ENCODE measurements at regions not wholly inside any gene's neighbourhood (a gene's known extent, or its start where the extent isn't known, plus 50 kb on each side); places are given as distances from the start of the nearest gene placed in this dataset.

DNA sequence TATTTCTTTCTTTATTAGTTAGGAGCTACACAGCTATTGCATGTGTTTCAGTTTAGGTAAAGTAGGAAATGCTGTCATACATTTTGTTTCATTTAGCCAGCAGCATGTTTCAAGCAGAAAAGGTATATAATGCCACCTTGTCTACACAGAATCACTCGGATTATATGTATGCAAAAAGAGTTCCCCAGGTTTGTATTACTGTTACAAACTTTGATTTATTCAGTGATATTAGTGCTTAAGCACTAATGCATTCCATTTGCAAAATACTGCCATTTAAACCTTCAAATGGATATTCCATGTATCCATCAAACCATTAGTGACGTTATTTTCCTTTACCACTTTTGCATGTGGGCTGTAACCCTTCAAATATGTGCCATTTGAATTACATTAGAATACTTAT is 564.0 kb downstream of the RPL10L start:
- H3K4me1 ChIP-seq (ENCODE audit: insufficient read depth, low read length) = no peaks in the 10 kb centered on the region
- DNase-seq (ENCODE audit: low read depth) = no peak
- H3K9ac ChIP-seq (ENCODE audit: low read length) = no peak overlapping the region
- H3K4me3 Mint-ChIP-seq (ENCODE audit: unreplicated experiment) = no peak overlapping the region
- H3K9me3 ChIP-seq (ENCODE audit: insufficient read depth, low read depth, low read length) = peaks cover 2% of the 10 kb centered on the region
- H3K36me3 Mint-ChIP-seq (ENCODE audit: low read depth, unreplicated experiment) = peaks cover 3% of the 10 kb centered on the region
- no peaks in the 10 kb centered on the region for H3K27me3 ChIP-seq (ENCODE audit: insufficient read depth, low read length)
- H2AFZ ChIP-seq (ENCODE audit: low read depth, low read length) = no peak overlapping the region
- H4K20me1 ChIP-seq (ENCODE audit: insufficient read depth, low read length) = no peaks in the 10 kb centered on the region
- no peak overlapping the region for H3K4me3 ChIP-seq (ENCODE audit: insufficient read depth, low read depth, low read length)
- no peak for FAIRE-seq
- H3K27me3 Mint-ChIP-seq (ENCODE audit: low read depth, unreplicated experiment) = no peaks in the 10 kb centered on the region
- H3K27ac ChIP-seq (ENCODE audit: low read depth, low read length) = no peak overlapping the region
- H3K27ac Mint-ChIP-seq (ENCODE audit: unreplicated experiment) = no peak overlapping the region
- no peaks in the 10 kb centered on the region for H3K79me2 ChIP-seq (ENCODE audit: insufficient read depth, low read length)
- TF ChIP-seq EZH2 (IDR thresholded peaks at IDR 0.05; ENCODE audit: insufficient read depth, low read length) = no peak
- TF ChIP-seq, protein P1, sequence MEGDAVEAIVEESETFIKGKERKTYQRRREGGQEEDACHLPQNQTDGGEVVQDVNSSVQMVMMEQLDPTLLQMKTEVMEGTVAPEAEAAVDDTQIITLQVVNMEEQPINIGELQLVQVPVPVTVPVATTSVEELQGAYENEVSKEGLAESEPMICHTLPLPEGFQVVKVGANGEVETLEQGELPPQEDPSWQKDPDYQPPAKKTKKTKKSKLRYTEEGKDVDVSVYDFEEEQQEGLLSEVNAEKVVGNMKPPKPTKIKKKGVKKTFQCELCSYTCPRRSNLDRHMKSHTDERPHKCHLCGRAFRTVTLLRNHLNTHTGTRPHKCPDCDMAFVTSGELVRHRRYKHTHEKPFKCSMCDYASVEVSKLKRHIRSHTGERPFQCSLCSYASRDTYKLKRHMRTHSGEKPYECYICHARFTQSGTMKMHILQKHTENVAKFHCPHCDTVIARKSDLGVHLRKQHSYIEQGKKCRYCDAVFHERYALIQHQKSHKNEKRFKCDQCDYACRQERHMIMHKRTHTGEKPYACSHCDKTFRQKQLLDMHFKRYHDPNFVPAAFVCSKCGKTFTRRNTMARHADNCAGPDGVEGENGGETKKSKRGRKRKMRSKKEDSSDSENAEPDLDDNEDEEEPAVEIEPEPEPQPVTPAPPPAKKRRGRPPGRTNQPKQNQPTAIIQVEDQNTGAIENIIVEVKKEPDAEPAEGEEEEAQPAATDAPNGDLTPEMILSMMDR (IDR thresholded peaks at IDR 0.05; ENCODE audit: insufficient read depth, low read depth, low read length) = no peak
- peaks cover 5% of the 10 kb centered on the region for H3K9me3 Mint-ChIP-seq (ENCODE audit: unreplicated experiment)
- H3K4me1 Mint-ChIP-seq (ENCODE audit: low read depth, unreplicated experiment) = peaks cover 4% of the 10 kb centered on the region
- no peak overlapping the region for H3K4me2 ChIP-seq (ENCODE audit: low read length)
- H3K36me3 ChIP-seq (ENCODE audit: insufficient read depth, low read length) = no peaks in the 10 kb centered on the region

DNA sequence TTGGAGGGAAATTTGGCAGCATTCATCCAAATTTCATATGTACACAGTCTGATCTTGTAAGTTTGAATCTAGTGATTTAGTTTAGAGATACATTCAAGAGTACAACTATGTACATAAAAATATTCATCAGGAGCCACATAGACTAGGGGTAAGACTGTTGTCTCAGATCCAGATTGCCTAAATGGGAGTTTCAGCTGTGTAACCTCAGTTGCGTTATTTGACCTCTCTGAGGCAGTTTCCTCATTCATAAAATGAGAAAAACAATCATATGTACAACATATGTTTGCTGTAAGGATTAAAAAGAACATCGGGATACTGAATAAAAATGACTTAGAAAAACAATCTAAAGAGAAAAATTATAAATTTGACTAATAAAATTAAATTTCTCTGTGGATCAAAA is 577.5 kb downstream of the RPL10L start:
- Histone ChIP-seq H3K9me3 (ENCODE audit: insufficient read depth, low read depth, low read length) (peaks cover 4% of the 10 kb centered on the region), H3K9ac (ENCODE audit: low read length) (no peak overlapping the region), H3K4me3 (ENCODE audit: insufficient read depth, low read depth, low read length) (no peak overlapping the region), H3K27me3 (ENCODE audit: insufficient read depth, low read length) (no peaks in the 10 kb centered on the region), H3K79me2 (ENCODE audit: insufficient read depth, low read length) (no peaks in the 10 kb centered on the region), H3K4me2 (ENCODE audit: low read length) (no peak overlapping the region), H4K20me1 (ENCODE audit: insufficient read depth, low read length) (no peaks in the 10 kb centered on the region), H3K27ac (ENCODE audit: low read depth, low read length) (no peak overlapping the region), H2AFZ (ENCODE audit: low read depth, low read length) (no peak overlapping the region), H3K36me3 (ENCODE audit: insufficient read depth, low read length) (no peaks in the 10 kb centered on the region), H3K4me1 (ENCODE audit: insufficient read depth, low read length) (no peaks in the 10 kb centered on the region)
- TF ChIP-seq, protein P1 (IDR thresholded peaks at IDR 0.05; ENCODE audit: insufficient read depth, low read depth, low read length) = no peak
- TF ChIP-seq EZH2 (IDR thresholded peaks at IDR 0.05; ENCODE audit: insufficient read depth, low read length) = no peak
- H3K36me3 Mint-ChIP-seq (ENCODE audit: low read depth, unreplicated experiment) = no peaks in the 10 kb centered on the region
- no peak overlapping the region for H3K4me3 Mint-ChIP-seq (ENCODE audit: unreplicated experiment)
- H3K4me1 Mint-ChIP-seq (ENCODE audit: low read depth, unreplicated experiment) = no peaks in the 10 kb centered on the region
- no peaks in the 10 kb centered on the region for H3K27me3 Mint-ChIP-seq (ENCODE audit: low read depth, unreplicated experiment)
- FAIRE-seq = no peak
- H3K9me3 Mint-ChIP-seq (ENCODE audit: unreplicated experiment) = no peaks in the 10 kb centered on the region
- DNase-seq (ENCODE audit: low read depth) = no peak
- H3K27ac Mint-ChIP-seq (ENCODE audit: unreplicated experiment) = no peak overlapping the region

DNA sequence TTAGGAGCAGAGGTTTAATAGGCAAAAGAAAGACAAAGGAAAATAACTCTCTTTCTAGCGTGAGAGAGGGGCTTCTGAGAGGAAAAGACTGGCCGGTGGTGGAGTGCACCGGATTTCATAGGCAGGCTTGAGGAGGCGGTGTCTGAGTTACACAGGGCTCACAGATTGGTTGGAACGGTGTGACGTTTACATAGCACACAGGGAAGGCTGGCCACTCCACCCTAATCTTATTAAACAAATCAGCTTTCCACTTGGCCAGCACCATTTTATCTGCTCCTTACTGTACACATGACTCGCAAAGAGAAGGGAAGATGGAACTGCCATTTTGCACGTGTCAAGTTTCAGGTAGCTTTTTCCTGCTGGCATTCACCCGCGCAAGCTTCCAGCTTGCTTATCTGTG is 587.7 kb downstream of the RPL10L start:
- H3K4me2 ChIP-seq (ENCODE audit: low read length) = no peak overlapping the region
- H3K79me2 ChIP-seq (ENCODE audit: insufficient read depth, low read length) = no peaks in the 10 kb centered on the region
- Mint-ChIP-seq H3K9me3 (ENCODE audit: unreplicated experiment) (peaks cover 1% of the 10 kb centered on the region), H3K4me1 (ENCODE audit: low read depth, unreplicated experiment) (no peaks in the 10 kb centered on the region), H3K27me3 (ENCODE audit: low read depth, unreplicated experiment) (no peaks in the 10 kb centered on the region), H3K27ac (ENCODE audit: unreplicated experiment) (no peak overlapping the region), H3K4me3 (ENCODE audit: unreplicated experiment) (no peak overlapping the region), H3K36me3 (ENCODE audit: low read depth, unreplicated experiment) (no peaks in the 10 kb centered on the region)
- H3K27me3 ChIP-seq (ENCODE audit: insufficient read depth, low read length) = no peaks in the 10 kb centered on the region
- H3K27ac ChIP-seq (ENCODE audit: low read depth, low read length) = no peak overlapping the region
- H3K36me3 ChIP-seq (ENCODE audit: insufficient read depth, low read length) = no peaks in the 10 kb centered on the region
- H3K4me1 ChIP-seq (ENCODE audit: insufficient read depth, low read length) = no peaks in the 10 kb centered on the region
- TF ChIP-seq, protein P1 (IDR thresholded peaks at IDR 0.05; ENCODE audit: insufficient read depth, low read depth, low read length) = no peak
- no peak for TF ChIP-seq EZH2 (IDR thresholded peaks at IDR 0.05; ENCODE audit: insufficient read depth, low read length)
- H4K20me1 ChIP-seq (ENCODE audit: insufficient read depth, low read length) = no peaks in the 10 kb centered on the region
- H3K4me3 ChIP-seq (ENCODE audit: insufficient read depth, low read depth, low read length) = no peak overlapping the region
- no peak for DNase-seq (ENCODE audit: low read depth)
- no peak overlapping the region for H3K9ac ChIP-seq (ENCODE audit: low read length)
- FAIRE-seq = no peak
- no peak overlapping the region for H2AFZ ChIP-seq (ENCODE audit: low read depth, low read length)
- no peaks in the 10 kb centered on the region for H3K9me3 ChIP-seq (ENCODE audit: insufficient read depth, low read depth, low read length)
